Inflammatory macrophage treated with lipopolysaccharide for 4 hours (primary cell): ENCODE measurements at regions not wholly inside any gene's neighbourhood (a gene's known extent, or its start where the extent isn't known, plus 50 kb on each side); places are given as distances from the start of the nearest gene placed in this dataset.
"Not testable (repeated sequence)": the region's sequence is repeated elsewhere in the genome, so short reads cannot be mapped to it uniquely, and the experiment has no call there.

ENCODE experiments used
- DNase-seq: peaks from one replicate; pipeline ENCODE4 v3.0.0-alpha.2; 2020

- DNase-seq: no peak
These were observed 360.6 kb upstream of the ANKRD30A start for GRCh38 chr10:36764823-36765222.

- no peak for DNase-seq
These were observed 364.3 kb upstream of the ANKRD30A start for GRCh38 chr10:36761121-36761520.

- no peak for DNase-seq
These were observed 366.1 kb upstream of the ANKRD30A start for GRCh38 chr10:36759141-36759805.

- no peak for DNase-seq
These were observed 377.1 kb upstream of the ANKRD30A start for GRCh38 chr10:36748128-36748871.

GRCh38 chr10:36739884-36740445 lies 385.4 kb upstream of the ANKRD30A start:
- DNase-seq: no peak

GRCh38 chr10:36738738-36739431 lies 386.5 kb upstream of the ANKRD30A start:
- DNase-seq: no peak

- DNase-seq: no peak
These were observed 389.1 kb upstream of the ANKRD30A start for GRCh38 chr10:36736311-36736710.

- not testable (repeated sequence) for DNase-seq
These were observed 390.8 kb upstream of the ANKRD30A start for GRCh38 chr10:36734590-36734989.

- DNase-seq: no peak
These were observed 395.1 kb upstream of the ANKRD30A start for GRCh38 chr10:36730316-36730715.

GRCh38 chr10:36728626-36729025 lies 396.8 kb upstream of the ANKRD30A start:
- DNase-seq: no peak

GRCh38 chr10:36725581-36726520 lies 399.5 kb upstream of the ANKRD30A start:
- DNase-seq: no peak

- no peak for DNase-seq
These were observed 402.6 kb upstream of the ANKRD30A start for GRCh38 chr10:36722777-36723176.

GRCh38 chr10:36721871-36722270 lies 403.5 kb upstream of the ANKRD30A start:
- no peak for DNase-seq

- no peak for DNase-seq
These were observed 404.5 kb upstream of the ANKRD30A start for GRCh38 chr10:36720895-36721294.

GRCh38 chr10:36717118-36717517 lies 408.3 kb upstream of the ANKRD30A start:
- DNase-seq: no peak

GRCh38 chr10:36716291-36716690 lies 409.1 kb upstream of the ANKRD30A start:
- no peak for DNase-seq

GRCh38 chr10:36712695-36713094 lies 412.7 kb upstream of the ANKRD30A start:
- DNase-seq: no peak

GRCh38 chr10:36711361-36711760 lies 414.0 kb upstream of the ANKRD30A start:
- DNase-seq: no peak

GRCh38 chr10:36704124-36704523 lies 421.3 kb upstream of the ANKRD30A start:
- DNase-seq: no peak

GRCh38 chr10:36703179-36703578 lies 422.2 kb upstream of the ANKRD30A start:
- no peak for DNase-seq

GRCh38 chr10:36700123-36700522 lies 425.3 kb upstream of the ANKRD30A start:
- no peak for DNase-seq

GRCh38 chr10:36692759-36693158 lies 432.6 kb upstream of the ANKRD30A start:
- no peak for DNase-seq
